ENCODE measurements at regions not wholly inside any gene's neighbourhood (a gene's known extent, or its start where the extent isn't known, plus 50 kb on each side); places are given as distances from the start of the nearest gene placed in this dataset.

- no peak overlapping the region for H3K4me3 Mint-ChIP-seq
- no peak for DNase-seq (ENCODE audit: extremely low spot score, unreplicated experiment)
- H3K4me1 Mint-ChIP-seq (ENCODE audit: unreplicated experiment), result peaks cover 15% of the 10 kb centered on the region
- no peak overlapping the region for H3K27ac Mint-ChIP-seq
- H3K36me3 Mint-ChIP-seq, result no peaks in the 10 kb centered on the region
- TF ChIP-seq CTCF (conservative IDR thresholded peaks at IDR 0.05), result no peak
- H3K9me3 Mint-ChIP-seq, result no peaks in the 10 kb centered on the region
- H3K27me3 Mint-ChIP-seq, result peaks cover 35% of the 10 kb centered on the region
Measured at GRCh38 chr12:58174316-58174715, 232.9 kb downstream of the ATP23 start.

- H3K27ac Mint-ChIP-seq, result no peak overlapping the region
- H3K36me3 Mint-ChIP-seq, result no peaks in the 10 kb centered on the region
- H3K27me3 Mint-ChIP-seq, result peaks cover 44% of the 10 kb centered on the region
- H3K4me3 Mint-ChIP-seq, result no peak overlapping the region
- no peak for DNase-seq (ENCODE audit: extremely low spot score, unreplicated experiment)
- peak; percentile 76 for TF ChIP-seq CTCF (conservative IDR thresholded peaks at IDR 0.05)
- H3K9me3 Mint-ChIP-seq, result no peaks in the 10 kb centered on the region
- H3K4me1 Mint-ChIP-seq (ENCODE audit: unreplicated experiment), result peaks cover 10% of the 10 kb centered on the region
Measured at GRCh38 chr12:58176296-58176869, 235.0 kb downstream of the ATP23 start.

- H3K4me3 Mint-ChIP-seq, result no peak overlapping the region
- no peaks in the 10 kb centered on the region for H3K9me3 Mint-ChIP-seq
- H3K4me1 Mint-ChIP-seq (ENCODE audit: unreplicated experiment), result peaks cover 5% of the 10 kb centered on the region
- H3K36me3 Mint-ChIP-seq, result no peaks in the 10 kb centered on the region
- no peak for DNase-seq (ENCODE audit: extremely low spot score, unreplicated experiment)
- H3K27ac Mint-ChIP-seq, result no peak overlapping the region
- H3K27me3 Mint-ChIP-seq, result peaks cover 53% of the 10 kb centered on the region
- no peak for TF ChIP-seq CTCF (conservative IDR thresholded peaks at IDR 0.05)
Measured at GRCh38 chr12:58177366-58177765, 236.0 kb downstream of the ATP23 start.

GRCh38 chr12:58184212-58184611 is 242.8 kb downstream of the ATP23 start:
- Mint-ChIP-seq H3K4me1 (ENCODE audit: unreplicated experiment) (no peaks in the 10 kb centered on the region), H3K9me3 (no peaks in the 10 kb centered on the region), H3K27ac (no peak overlapping the region), H3K27me3 (peaks cover 55% of the 10 kb centered on the region), H3K4me3 (no peak overlapping the region), H3K36me3 (no peaks in the 10 kb centered on the region)
- TF ChIP-seq CTCF (conservative IDR thresholded peaks at IDR 0.05), result no peak
- no peak for DNase-seq (ENCODE audit: extremely low spot score, unreplicated experiment)

- Mint-ChIP-seq H3K36me3 (no peaks in the 10 kb centered on the region), H3K27ac (no peak overlapping the region), H3K9me3 (no peaks in the 10 kb centered on the region), H3K27me3 (peaks cover 49% of the 10 kb centered on the region), H3K4me3 (no peak overlapping the region), H3K4me1 (ENCODE audit: unreplicated experiment) (no peaks in the 10 kb centered on the region)
- no peak for DNase-seq (ENCODE audit: extremely low spot score, unreplicated experiment)
- TF ChIP-seq CTCF (conservative IDR thresholded peaks at IDR 0.05), result no peak
Measured at GRCh38 chr12:58186401-58186800, 245.0 kb downstream of the ATP23 start.

- Mint-ChIP-seq H3K27ac (no peak overlapping the region), H3K27me3 (peaks cover 47% of the 10 kb centered on the region), H3K4me1 (ENCODE audit: unreplicated experiment) (no peaks in the 10 kb centered on the region), H3K9me3 (no peaks in the 10 kb centered on the region), H3K4me3 (no peak overlapping the region), H3K36me3 (no peaks in the 10 kb centered on the region)
- TF ChIP-seq CTCF (conservative IDR thresholded peaks at IDR 0.05), result no peak
- no peak for DNase-seq (ENCODE audit: extremely low spot score, unreplicated experiment)
Measured at GRCh38 chr12:58186914-58187313, 245.5 kb downstream of the ATP23 start.

Measured in type B pancreatic cell (in vitro differentiated cells).